Body of pancreas (tissue), 4 donors: ENCODE measurements at regions not wholly inside any gene's neighbourhood (a gene's known extent, or its start where the extent isn't known, plus 50 kb on each side); places are given as distances from the start of the nearest gene placed in this dataset.

Experiments used
- CTCF ChIP-seq, 7 experiments: fragments of 450-650 bp in 4 of 7; fragments of 200-600 bp in 3 of 7; sonication (generic) in 3 of 7; IDR thresholded peaks; one replicate each; pipeline ENCODE4 v1.5.1; 2016 to 2019; ENCODE audit warnings: antibody characterized with exemption in 7 of 7
- POLR2A ChIP-seq, 3 donors: fragments of 450-650 bp; IDR thresholded peaks; one replicate each; pipeline ENCODE4 v1.6.1; 2016; ENCODE audit warnings: antibody characterized with exemption in 3 of 3, mild to moderate bottlenecking in 2 of 3

- TF ChIP-seq CTCF (IDR thresholded peaks at IDR 0.05), result no peak
- TF ChIP-seq POLR2A (IDR thresholded peaks at IDR 0.05), result no peak
Measured at GRCh38 chr18:40452599-40452998, 1502.4 kb upstream of the PIK3C3 start.
